ENCODE measurements at regions not wholly inside any gene's neighbourhood (a gene's known extent, or its start where the extent isn't known, plus 50 kb on each side); places are given as distances from the start of the nearest gene placed in this dataset.

DNA sequence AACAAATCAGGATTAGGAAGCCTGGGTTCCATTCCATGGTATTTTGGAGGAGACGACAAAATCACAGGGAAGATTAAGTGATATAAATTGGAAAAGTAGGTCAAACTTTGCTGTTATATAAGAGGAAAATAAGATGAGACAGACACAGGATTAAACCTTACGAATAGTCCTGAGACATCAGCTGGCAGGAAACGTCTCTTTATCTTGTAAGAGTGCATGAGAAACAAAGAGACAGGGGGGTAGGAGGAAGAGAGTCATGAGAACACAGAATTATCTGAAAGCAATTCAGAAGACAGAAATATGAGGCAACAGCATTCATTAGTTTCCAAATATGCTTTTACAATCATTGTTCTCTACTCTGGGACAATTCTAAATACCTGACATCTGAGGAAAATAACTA is 310.6 kb upstream of the MIR17HG start:
- TF ChIP-seq, protein P1, sequence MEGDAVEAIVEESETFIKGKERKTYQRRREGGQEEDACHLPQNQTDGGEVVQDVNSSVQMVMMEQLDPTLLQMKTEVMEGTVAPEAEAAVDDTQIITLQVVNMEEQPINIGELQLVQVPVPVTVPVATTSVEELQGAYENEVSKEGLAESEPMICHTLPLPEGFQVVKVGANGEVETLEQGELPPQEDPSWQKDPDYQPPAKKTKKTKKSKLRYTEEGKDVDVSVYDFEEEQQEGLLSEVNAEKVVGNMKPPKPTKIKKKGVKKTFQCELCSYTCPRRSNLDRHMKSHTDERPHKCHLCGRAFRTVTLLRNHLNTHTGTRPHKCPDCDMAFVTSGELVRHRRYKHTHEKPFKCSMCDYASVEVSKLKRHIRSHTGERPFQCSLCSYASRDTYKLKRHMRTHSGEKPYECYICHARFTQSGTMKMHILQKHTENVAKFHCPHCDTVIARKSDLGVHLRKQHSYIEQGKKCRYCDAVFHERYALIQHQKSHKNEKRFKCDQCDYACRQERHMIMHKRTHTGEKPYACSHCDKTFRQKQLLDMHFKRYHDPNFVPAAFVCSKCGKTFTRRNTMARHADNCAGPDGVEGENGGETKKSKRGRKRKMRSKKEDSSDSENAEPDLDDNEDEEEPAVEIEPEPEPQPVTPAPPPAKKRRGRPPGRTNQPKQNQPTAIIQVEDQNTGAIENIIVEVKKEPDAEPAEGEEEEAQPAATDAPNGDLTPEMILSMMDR (IDR thresholded peaks at IDR 0.05; ENCODE audit: insufficient read depth, low read length) = no peak
- TF ChIP-seq, protein P2, sequence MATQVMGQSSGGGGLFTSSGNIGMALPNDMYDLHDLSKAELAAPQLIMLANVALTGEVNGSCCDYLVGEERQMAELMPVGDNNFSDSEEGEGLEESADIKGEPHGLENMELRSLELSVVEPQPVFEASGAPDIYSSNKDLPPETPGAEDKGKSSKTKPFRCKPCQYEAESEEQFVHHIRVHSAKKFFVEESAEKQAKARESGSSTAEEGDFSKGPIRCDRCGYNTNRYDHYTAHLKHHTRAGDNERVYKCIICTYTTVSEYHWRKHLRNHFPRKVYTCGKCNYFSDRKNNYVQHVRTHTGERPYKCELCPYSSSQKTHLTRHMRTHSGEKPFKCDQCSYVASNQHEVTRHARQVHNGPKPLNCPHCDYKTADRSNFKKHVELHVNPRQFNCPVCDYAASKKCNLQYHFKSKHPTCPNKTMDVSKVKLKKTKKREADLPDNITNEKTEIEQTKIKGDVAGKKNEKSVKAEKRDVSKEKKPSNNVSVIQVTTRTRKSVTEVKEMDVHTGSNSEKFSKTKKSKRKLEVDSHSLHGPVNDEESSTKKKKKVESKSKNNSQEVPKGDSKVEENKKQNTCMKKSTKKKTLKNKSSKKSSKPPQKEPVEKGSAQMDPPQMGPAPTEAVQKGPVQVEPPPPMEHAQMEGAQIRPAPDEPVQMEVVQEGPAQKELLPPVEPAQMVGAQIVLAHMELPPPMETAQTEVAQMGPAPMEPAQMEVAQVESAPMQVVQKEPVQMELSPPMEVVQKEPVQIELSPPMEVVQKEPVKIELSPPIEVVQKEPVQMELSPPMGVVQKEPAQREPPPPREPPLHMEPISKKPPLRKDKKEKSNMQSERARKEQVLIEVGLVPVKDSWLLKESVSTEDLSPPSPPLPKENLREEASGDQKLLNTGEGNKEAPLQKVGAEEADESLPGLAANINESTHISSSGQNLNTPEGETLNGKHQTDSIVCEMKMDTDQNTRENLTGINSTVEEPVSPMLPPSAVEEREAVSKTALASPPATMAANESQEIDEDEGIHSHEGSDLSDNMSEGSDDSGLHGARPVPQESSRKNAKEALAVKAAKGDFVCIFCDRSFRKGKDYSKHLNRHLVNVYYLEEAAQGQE (IDR thresholded peaks at IDR 0.05; ENCODE audit: insufficient replicate concordance, low read depth) = no peak
- no peak for TF ChIP-seq POLR2AphosphoS5 (IDR thresholded peaks at IDR 0.05; ENCODE audit: low read depth)
